GM23248 (cell line): ENCODE measurements at regions not wholly inside any gene's neighbourhood (a gene's known extent, or its start where the extent isn't known, plus 50 kb on each side); places are given as distances from the start of the nearest gene placed in this dataset.

Experiments used
- DNase-seq: peaks from one replicate; pipeline ENCODE4 v3.0.0-alpha.2; 2015
- H2AFZ ChIP-seq: fragments of 200-600 bp; sonication (generic); 2 replicates; pipeline ENCODE4 v1.6.1; 2016; ENCODE audit warnings: antibody characterized with exemption
- H3F3A ChIP-seq: fragments of 200-600 bp; sonication (generic); 2 replicates; pipeline ENCODE4 v1.6.1; 2016; ENCODE audit warnings: mild to moderate bottlenecking, antibody characterized with exemption, mixed run types; ENCODE audit not compliant: insufficient read depth
- H3K27ac ChIP-seq: fragments of 200-600 bp; sonication (generic); 2 replicates; pipeline ENCODE4 v1.5.1; 2016; ENCODE audit warnings: mild to moderate bottlenecking
- H3K27me3 ChIP-seq: fragments of 200-600 bp; sonication (generic); replicated peaks from 2 replicates; pipeline ENCODE4 v1.6.1; 2016; ENCODE audit warnings: mild to moderate bottlenecking; ENCODE audit not compliant: insufficient read depth
- H3K36me3 ChIP-seq: fragments of 200-600 bp; sonication (generic); 2 replicates; pipeline ENCODE4 v1.6.1; 2016; ENCODE audit warnings: low read depth, mild to moderate bottlenecking
- H3K4me1 ChIP-seq: fragments of 200-600 bp; sonication (generic); 2 replicates; pipeline ENCODE4 v1.6.1; 2016; ENCODE audit warnings: mild to moderate bottlenecking; ENCODE audit not compliant: insufficient read depth
- H3K4me2 ChIP-seq: fragments of 200-600 bp; sonication (generic); one replicate; pipeline ENCODE4 v1.6.1; 2016; ENCODE audit warnings: mild to moderate bottlenecking; ENCODE audit not compliant: unreplicated experiment
- H3K4me3 ChIP-seq: fragments of 200-600 bp; sonication (generic); 2 replicates; pipeline ENCODE4 v1.5.1; 2016; ENCODE audit warnings: mild to moderate bottlenecking
- H3K79me2 ChIP-seq: fragments of 200-600 bp; sonication (generic); 2 replicates; pipeline ENCODE4 v1.6.1; 2016; ENCODE audit warnings: mild to moderate bottlenecking; ENCODE audit not compliant: insufficient read depth
- H3K9ac ChIP-seq: fragments of 200-600 bp; sonication (generic); 2 replicates; pipeline ENCODE4 v1.6.1; 2016; ENCODE audit warnings: mild to moderate bottlenecking
- H3K9me2 ChIP-seq: fragments of 200-600 bp; sonication (generic); 2 replicates; pipeline ENCODE4 v1.6.1; 2016; ENCODE audit warnings: mixed run types, mild to moderate bottlenecking, moderate library complexity; ENCODE audit not compliant: insufficient read depth
- H3K9me3 ChIP-seq: fragments of 200-600 bp; sonication (generic); one replicate; pipeline ENCODE4 v1.6.1; 2017; ENCODE audit warnings: low read depth
- H4K20me1 ChIP-seq: fragments of 200-600 bp; sonication (generic); 2 replicates; pipeline ENCODE4 v1.6.0; 2016; ENCODE audit not compliant: insufficient read depth
- EZH2 ChIP-seq: fragments of 200-600 bp; sonication (generic); IDR thresholded peaks from 2 replicates; pipeline ENCODE4 v1.6.1; 2018; ENCODE audit warnings: antibody characterized with exemption, mild to moderate bottlenecking; ENCODE audit not compliant: insufficient read depth, poor library complexity, severe bottlenecking
- EZH2phosphoT487 ChIP-seq: fragments of 200-600 bp; sonication (generic); IDR thresholded peaks from 2 replicates; pipeline ENCODE4 v1.6.1; 2018; ENCODE audit warnings: antibody characterized with exemption, moderate library complexity, mild to moderate bottlenecking, low read depth; ENCODE audit not compliant: insufficient read depth
- WGBS, 2 experiments: methylation state at CpG; one replicate each; pipeline ENCODE4 v1.1.6; 2015 to 2017; ENCODE audit warnings: low lambda C conversion rate in 2 of 2, low coverage in 1 of 2; ENCODE audit errors: missing lambda C conversion rate in 2 of 2; 5-methylcytosine and 5-hydroxymethylcytosine counted together
- in situ Hi-C: fragments of 300-500 bp; cut with MboI; formaldehyde crosslinking; loops from 2 replicates; pipeline ENCODE4 v1.15.0; 2020

GRCh38 chr3:106033654-106034053, 164.8 kb upstream of the CBLB start:
- DNase-seq = no peak

GRCh38 chr3:106034313-106034712, 165.5 kb upstream of the CBLB start:
- no peak for DNase-seq
- peaks cover 2% of the 10 kb centered on the region for H3K9me3 ChIP-seq
- peaks cover 4% of the 10 kb centered on the region; the same call in 1 of the 2 replicates for H3F3A ChIP-seq
- H4K20me1 ChIP-seq = no peaks in the 10 kb centered on the region
- H3K4me3 ChIP-seq = no peak overlapping the region
- no peak overlapping the region for H2AFZ ChIP-seq
- no peaks in the 10 kb centered on the region for H3K79me2 ChIP-seq
- TF ChIP-seq EZH2phosphoT487 (no peak), EZH2 (no peak)
- H3K4me2 ChIP-seq = no peak overlapping the region
- H3K4me1 ChIP-seq = peaks cover 14% of the 10 kb centered on the region
- no peak overlapping the region for H3K27ac ChIP-seq
- WGBS, 2 experiments = 90 to 95% methylated on average over 2 of the region's 2 CpGs
- in situ Hi-C loops = no loop called here
- no peaks in the 10 kb centered on the region for H3K36me3 ChIP-seq
- no peaks in the 10 kb centered on the region for H3K27me3 ChIP-seq
- no peaks in the 10 kb centered on the region for H3K9me2 ChIP-seq
- H3K9ac ChIP-seq = no peak overlapping the region

More at GRCh38 chr3:106033654-106034053, 164.8 kb upstream of the CBLB start:
- Histone ChIP-seq H3K4me1 (peaks cover 14% of the 10 kb centered on the region), H4K20me1 (no peaks in the 10 kb centered on the region), H3K4me2 (no peak overlapping the region), H3K27me3 (no peaks in the 10 kb centered on the region), H3K9ac (no peak overlapping the region), H3K27ac (no peak overlapping the region), H2AFZ (no peak overlapping the region), H3F3A (peaks cover 4% of the 10 kb centered on the region; the same call in 1 of the 2 replicates), H3K4me3 (no peak overlapping the region), H3K9me2 (no peaks in the 10 kb centered on the region), H3K36me3 (no peaks in the 10 kb centered on the region), H3K79me2 (no peaks in the 10 kb centered on the region), H3K9me3 (peaks cover 1% of the 10 kb centered on the region)
- in situ Hi-C loops = no loop called here
- TF ChIP-seq EZH2phosphoT487 (no peak), EZH2 (no peak)
- 97 to 98% methylated on average over 2 of the region's 2 CpGs for WGBS, 2 experiments

- Histone ChIP-seq H3K9me2 (no peaks in the 10 kb centered on the region), H3K4me2 (no peak overlapping the region), H3F3A (peaks cover 4% of the 10 kb centered on the region; the same call in 1 of the 2 replicates), H3K9ac (no peak overlapping the region), H4K20me1 (no peaks in the 10 kb centered on the region), H3K4me1 (peaks cover 6% of the 10 kb centered on the region; the same call in 1 of the 2 replicates), H3K9me3 (peaks cover 2% of the 10 kb centered on the region), H3K27me3 (no peaks in the 10 kb centered on the region), H3K36me3 (no peaks in the 10 kb centered on the region), H3K27ac (no peak overlapping the region), H3K4me3 (no peak overlapping the region), H3K79me2 (no peaks in the 10 kb centered on the region), H2AFZ (no peak overlapping the region)
- no peak for TF ChIP-seq EZH2phosphoT487
- TF ChIP-seq EZH2 = no peak
- WGBS, 2 experiments = 78 to 82% methylated on average over 4 of the region's 4 CpGs
- no peak for DNase-seq
- in situ Hi-C loops = no loop called here
These were observed 166.8 kb upstream of the CBLB start for GRCh38 chr3:106035619-106036018.

- Histone ChIP-seq H3K4me1 (no peaks in the 10 kb centered on the region), H3K4me3 (no peak overlapping the region), H3K9me3 (peaks cover 2% of the 10 kb centered on the region), H3K79me2 (no peaks in the 10 kb centered on the region), H3K9ac (no peak overlapping the region), H3K27me3 (no peaks in the 10 kb centered on the region), H3K9me2 (no peaks in the 10 kb centered on the region), H3K4me2 (no peak overlapping the region), H2AFZ (no peak overlapping the region), H4K20me1 (no peaks in the 10 kb centered on the region), H3F3A (no peaks in the 10 kb centered on the region), H3K36me3 (no peaks in the 10 kb centered on the region), H3K27ac (no peak overlapping the region)
- 52 to 62% methylated on average over 1 of the region's 1 CpG for WGBS, 2 experiments
- TF ChIP-seq EZH2 (no peak), EZH2phosphoT487 (no peak)
- no peak for DNase-seq
- in situ Hi-C loops = no loop called here
These were observed 167.9 kb upstream of the CBLB start for GRCh38 chr3:106036696-106037095.

GRCh38 chr3:106047221-106047620, 178.4 kb upstream of the CBLB start:
- 86 to 92% methylated on average over 2 of the region's 2 CpGs for WGBS, 2 experiments
- Histone ChIP-seq H3K9me2 (peaks cover 3% of the 10 kb centered on the region; the same call in 1 of the 2 replicates), H3K9ac (no peak overlapping the region), H3K27ac (no peak overlapping the region), H2AFZ (no peak overlapping the region), H3K79me2 (no peaks in the 10 kb centered on the region), H3K4me1 (peaks cover 10% of the 10 kb centered on the region), H3F3A (no peaks in the 10 kb centered on the region; the same call in 1 of the 2 replicates), H3K36me3 (no peaks in the 10 kb centered on the region), H4K20me1 (no peaks in the 10 kb centered on the region), H3K27me3 (no peaks in the 10 kb centered on the region), H3K4me3 (no peak overlapping the region), H3K9me3 (no peaks in the 10 kb centered on the region), H3K4me2 (no peak overlapping the region)
- no peak for DNase-seq
- in situ Hi-C loops = no loop called here
- TF ChIP-seq EZH2 = no peak
- no peak for TF ChIP-seq EZH2phosphoT487
